H9 (cell line): ENCODE measurements at regions not wholly inside any gene's neighbourhood (a gene's known extent, or its start where the extent isn't known, plus 50 kb on each side); places are given as distances from the start of the nearest gene placed in this dataset.

Source experiments
- DNase-seq: peaks from one replicate; pipeline ENCODE4 v3.0.0-alpha.2; 2017
- H2AFZ ChIP-seq: one replicate; pipeline ENCODE4 v1.6.1; 2013; ENCODE audit warnings: mild to moderate bottlenecking, low read length, control low read depth, moderate library complexity
- H2AK5ac ChIP-seq: 2 replicates; pipeline ENCODE4 v1.6.1; 2013; ENCODE audit warnings: low read length, control low read depth, mixed read lengths; ENCODE audit not compliant: insufficient read length
- H2BK120ac ChIP-seq: one replicate; pipeline ENCODE4 v1.6.1; 2013; ENCODE audit warnings: low read depth, mild to moderate bottlenecking, low read length, control low read depth, inconsistent platforms; ENCODE audit not compliant: poor library complexity, severe bottlenecking
- H2BK12ac ChIP-seq: 2 replicates; pipeline ENCODE4 v1.6.1; 2013; ENCODE audit warnings: low read length, control low read depth, mixed read lengths, low read depth; ENCODE audit not compliant: insufficient read length
- H2BK15ac ChIP-seq: 2 replicates; pipeline ENCODE4 v1.6.1; 2013; ENCODE audit warnings: low read depth, low read length, control low read depth
- H2BK20ac ChIP-seq: one replicate; pipeline ENCODE4 v1.6.1; 2013; ENCODE audit warnings: low read depth, mild to moderate bottlenecking, low read length, control low read depth, inconsistent platforms; ENCODE audit not compliant: poor library complexity, severe bottlenecking
- H2BK5ac ChIP-seq: 2 replicates; pipeline ENCODE4 v1.6.1; 2013; ENCODE audit warnings: low read length, control low read depth, mixed read lengths; ENCODE audit not compliant: insufficient read length
- H3K14ac ChIP-seq: 2 replicates; pipeline ENCODE4 v1.6.1; 2013; ENCODE audit warnings: low read length, control low read depth; ENCODE audit not compliant: insufficient read depth
- H3K18ac ChIP-seq: 2 replicates; pipeline ENCODE4 v1.6.1; 2013; ENCODE audit warnings: low read depth, mild to moderate bottlenecking, mixed read lengths, low read length, control low read depth; ENCODE audit not compliant: insufficient read length
- H3K23ac ChIP-seq: 2 replicates; pipeline ENCODE4 v1.6.1; 2013; ENCODE audit warnings: low read length, control low read depth, mixed read lengths, low read depth; ENCODE audit not compliant: insufficient read length
- H3K23me2 ChIP-seq: 2 replicates; pipeline ENCODE4 v1.6.1; 2013; ENCODE audit warnings: low read depth, mild to moderate bottlenecking, mixed read lengths, low read length, control low read depth; ENCODE audit not compliant: insufficient read length, poor library complexity, severe bottlenecking
- H3K27ac ChIP-seq: 2 replicates; pipeline ENCODE4 v1.5.1; 2013; ENCODE audit warnings: low read length, control low read depth, mixed read lengths, low read depth; ENCODE audit not compliant: insufficient read length
- H3K27me3 ChIP-seq: 2 replicates; pipeline ENCODE4 v1.6.1; 2013; ENCODE audit warnings: low read length, control low read depth, inconsistent platforms; ENCODE audit not compliant: insufficient read depth
- H3K4ac ChIP-seq: 2 replicates; pipeline ENCODE4 v1.6.1; 2013; ENCODE audit warnings: low read depth, mild to moderate bottlenecking, control low read depth, inconsistent platforms, low read length, moderate library complexity
- H3K4me1 ChIP-seq: 2 replicates; pipeline ENCODE4 v1.6.1; 2013; ENCODE audit warnings: low read length, control low read depth, inconsistent platforms; ENCODE audit not compliant: insufficient read depth
- H3K4me2 ChIP-seq: 2 replicates; pipeline ENCODE4 v1.6.1; 2013; ENCODE audit warnings: low read length, control low read depth, mixed read lengths; ENCODE audit not compliant: insufficient read length, insufficient read depth
- H3K56ac ChIP-seq: 2 replicates; pipeline ENCODE4 v1.6.1; 2013; ENCODE audit warnings: low read depth, mild to moderate bottlenecking, mixed read lengths, low read length, control low read depth; ENCODE audit not compliant: insufficient read length
- H3K79me1 ChIP-seq: 2 replicates; pipeline ENCODE4 v1.6.1; 2013; ENCODE audit warnings: low read depth, mild to moderate bottlenecking, moderate library complexity, low read length, control low read depth, inconsistent platforms; ENCODE audit not compliant: insufficient read depth, poor library complexity, severe bottlenecking
- H3K79me2 ChIP-seq: 2 replicates; pipeline ENCODE4 v1.6.1; 2013; ENCODE audit warnings: low read length, control low read depth, inconsistent platforms; ENCODE audit not compliant: insufficient read depth
- H3K9ac ChIP-seq: 2 replicates; pipeline ENCODE4 v1.6.1; 2013; ENCODE audit warnings: low read length, control low read depth, mixed read lengths; ENCODE audit not compliant: insufficient read length; ENCODE audit errors: extremely low read depth
- H3K9me3 ChIP-seq: one replicate; pipeline ENCODE4 v1.6.1; 2013; ENCODE audit warnings: low read depth, low read length, inconsistent platforms; ENCODE audit not compliant: control insufficient read depth
- H3T11ph ChIP-seq: one replicate; pipeline ENCODE4 v1.6.1; 2013; ENCODE audit warnings: mild to moderate bottlenecking, low read length, control low read depth, inconsistent platforms
- H4K20me1 ChIP-seq: one replicate; pipeline ENCODE4 v1.6.1; 2013; ENCODE audit not compliant: control insufficient read depth, insufficient read length, insufficient read depth
- H4K5ac ChIP-seq: 2 replicates; pipeline ENCODE4 v1.6.1; 2013; ENCODE audit warnings: low read depth, mild to moderate bottlenecking, mixed read lengths, low read length, control low read depth; ENCODE audit not compliant: insufficient read length
- H4K8ac ChIP-seq: replicated peaks from 2 replicates; pipeline ENCODE4 v1.6.1; 2013; ENCODE audit warnings: low read length, control low read depth, mixed read lengths, low read depth; ENCODE audit not compliant: insufficient read length
- H4K91ac ChIP-seq: 2 replicates; pipeline ENCODE4 v1.6.1; 2013; ENCODE audit warnings: low read depth, mild to moderate bottlenecking, moderate library complexity, mixed read lengths, low read length, control low read depth; ENCODE audit not compliant: insufficient read length
- H3K27ac Mint-ChIP-seq, 3 experiments: 2 replicates in 2 of 3; 3 replicates in 1 of 3; pipeline ENCODE4 v1.8.0; 2020 to 2021; ENCODE audit warnings: mixed read lengths in 3 of 3, mild to moderate bottlenecking in 1 of 3, moderate library complexity in 1 of 3
- H3K27me3 Mint-ChIP-seq: 2 replicates; pipeline ENCODE4 v1.8.0; 2021; ENCODE audit warnings: low read depth, mild to moderate bottlenecking, moderate library complexity, mixed read lengths
- H3K36me3 Mint-ChIP-seq, 3 experiments: 2 replicates in 2 of 3; 3 replicates in 1 of 3; pipeline ENCODE4 v1.8.0; 2020 to 2021; ENCODE audit warnings: low read depth in 3 of 3, mixed read lengths in 3 of 3; ENCODE audit not compliant: insufficient read depth in 1 of 3
- H3K4me1 Mint-ChIP-seq, 2 experiments: 2 replicates each; pipeline ENCODE4 v1.8.0; 2020; ENCODE audit warnings: mixed read lengths in 2 of 2
- H3K4me3 Mint-ChIP-seq, 2 experiments: 2 replicates in 1 of 2; 3 replicates in 1 of 2; pipeline ENCODE4 v1.8.0; 2020 to 2021; ENCODE audit warnings: mild to moderate bottlenecking in 2 of 2, mixed read lengths in 2 of 2, moderate library complexity in 1 of 2
- H3K9me3 Mint-ChIP-seq, 2 experiments: 2 replicates in 1 of 2; 3 replicates in 1 of 2; pipeline ENCODE4 v1.8.0; 2020; ENCODE audit warnings: mild to moderate bottlenecking in 2 of 2, mixed read lengths in 2 of 2, moderate library complexity in 1 of 2
- WGBS: extraction: QIAGEN DNeasy Blood & Tissue Kit; methylation state at CpG from one replicate; pipeline ENCODE4 v1.1.7; 2013; ENCODE audit warnings: missing lambda C conversion rate, low lambda C conversion rate, mixed read lengths; ENCODE audit not compliant: insufficient read length; ENCODE audit errors: extremely low coverage; 5-methylcytosine and 5-hydroxymethylcytosine counted together
- TF ChIP-seq, protein P1 (sequence below): fragments of 200-600 bp; sonication (generic); conservative IDR thresholded peaks from 3 replicates; pipeline ENCODE4 v1.8.0; 2021; ENCODE audit warnings: antibody characterized with exemption, mild to moderate bottlenecking

GRCh38 chr9:26157411-26157810, 479.2 kb upstream of the TUSC1 start:
- no peak overlapping the region for H3K27ac Mint-ChIP-seq
- Histone ChIP-seq H3K79me1 (no peaks in the 10 kb centered on the region), H3K9ac (no peak overlapping the region), H4K8ac (no peak overlapping the region), H2BK15ac (no peak overlapping the region), H3K23ac (no peak overlapping the region), H3K4ac (no peak overlapping the region), H3K79me2 (no peaks in the 10 kb centered on the region), H3K27me3 (no peaks in the 10 kb centered on the region), H4K91ac (no peak overlapping the region), H2BK20ac (no peak overlapping the region), H2BK12ac (no peak overlapping the region), H2AFZ (no peak overlapping the region), H2BK120ac (no peak overlapping the region), H3K23me2 (no peaks in the 10 kb centered on the region), H3K9me3 (no peaks in the 10 kb centered on the region), H3K27ac (no peak overlapping the region), H3K56ac (no peak overlapping the region), H4K5ac (no peak overlapping the region), H3K4me1 (no peaks in the 10 kb centered on the region; the same call in 1 of the 2 replicates), H3K18ac (no peak overlapping the region), H3T11ph (no peak overlapping the region), H2AK5ac (no peak overlapping the region), H3K4me2 (no peak overlapping the region), H3K14ac (no peak overlapping the region), H4K20me1 (no peaks in the 10 kb centered on the region), H2BK5ac (no peak overlapping the region)
- peaks cover 0 to 9% of the 10 kb centered on the region in 2 experiments; a peak in 4 of 5 replicates for H3K9me3 Mint-ChIP-seq
- DNase-seq = no peak
- H3K36me3 Mint-ChIP-seq = peaks cover 0 to 12% (median 7%) of the 10 kb centered on the region in 3 experiments; a peak in 5 of 7 replicates
- H3K27me3 Mint-ChIP-seq = no peaks in the 10 kb centered on the region
- TF ChIP-seq, protein P1, sequence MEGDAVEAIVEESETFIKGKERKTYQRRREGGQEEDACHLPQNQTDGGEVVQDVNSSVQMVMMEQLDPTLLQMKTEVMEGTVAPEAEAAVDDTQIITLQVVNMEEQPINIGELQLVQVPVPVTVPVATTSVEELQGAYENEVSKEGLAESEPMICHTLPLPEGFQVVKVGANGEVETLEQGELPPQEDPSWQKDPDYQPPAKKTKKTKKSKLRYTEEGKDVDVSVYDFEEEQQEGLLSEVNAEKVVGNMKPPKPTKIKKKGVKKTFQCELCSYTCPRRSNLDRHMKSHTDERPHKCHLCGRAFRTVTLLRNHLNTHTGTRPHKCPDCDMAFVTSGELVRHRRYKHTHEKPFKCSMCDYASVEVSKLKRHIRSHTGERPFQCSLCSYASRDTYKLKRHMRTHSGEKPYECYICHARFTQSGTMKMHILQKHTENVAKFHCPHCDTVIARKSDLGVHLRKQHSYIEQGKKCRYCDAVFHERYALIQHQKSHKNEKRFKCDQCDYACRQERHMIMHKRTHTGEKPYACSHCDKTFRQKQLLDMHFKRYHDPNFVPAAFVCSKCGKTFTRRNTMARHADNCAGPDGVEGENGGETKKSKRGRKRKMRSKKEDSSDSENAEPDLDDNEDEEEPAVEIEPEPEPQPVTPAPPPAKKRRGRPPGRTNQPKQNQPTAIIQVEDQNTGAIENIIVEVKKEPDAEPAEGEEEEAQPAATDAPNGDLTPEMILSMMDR = no peak
- H3K4me3 Mint-ChIP-seq = no peak overlapping the region
- H3K4me1 Mint-ChIP-seq = peaks cover 10 to 12% of the 10 kb centered on the region in 2 experiments
- WGBS = no CpG with 5 or more reads among the region's 5 CpGs
